ENCODE measurements at regions not wholly inside any gene's neighbourhood (a gene's known extent, or its start where the extent isn't known, plus 50 kb on each side); places are given as distances from the start of the nearest gene placed in this dataset.
"Not testable (repeated sequence)": the region's sequence is repeated elsewhere in the genome, so short reads cannot be mapped to it uniquely, and the experiment has no call there.

- H3K27me3 ChIP-seq (ENCODE audit: control insufficient read depth, insufficient read depth, low read length), result no peaks in the 10 kb centered on the region
- no peaks in the 10 kb centered on the region for H3K9me3 ChIP-seq (ENCODE audit: control insufficient read depth, low read depth, low read length)
- H3K4me1 ChIP-seq (ENCODE audit: control insufficient read depth, insufficient read depth, low read length), result no peaks in the 10 kb centered on the region
- no peak for DNase-seq
- H3K36me3 ChIP-seq (ENCODE audit: control insufficient read depth, insufficient read depth, low read length), result no peaks in the 10 kb centered on the region
- no peak overlapping the region for H3K27ac ChIP-seq (ENCODE audit: low read length)
- H3K4me3 ChIP-seq (ENCODE audit: low read length), result no peak overlapping the region
These were observed 519.5 kb upstream of the LMCD1 start for GRCh38 chr3:7982126-7982525.

- DNase-seq, result no peak
These were observed 502.2 kb upstream of the LMCD1 start for GRCh38 chr3:7999384-7999783.

GRCh38 chr3:8001307-8001706 is 500.3 kb upstream of the LMCD1 start:
- no CpG with 5 or more reads among the region's 1 CpG for WGBS (ENCODE audit: insufficient coverage, low lambda C conversion rate)
- Histone ChIP-seq H3K27me3 (ENCODE audit: control insufficient read depth, insufficient read depth, low read length) (no peaks in the 10 kb centered on the region), H3K27ac (ENCODE audit: low read length) (no peak overlapping the region), H3K36me3 (ENCODE audit: control insufficient read depth, insufficient read depth, low read length) (no peaks in the 10 kb centered on the region), H3K4me3 (ENCODE audit: low read length) (no peak overlapping the region), H3K9me3 (ENCODE audit: control insufficient read depth, low read depth, low read length) (no peaks in the 10 kb centered on the region), H3K4me1 (ENCODE audit: control insufficient read depth, insufficient read depth, low read length) (no peaks in the 10 kb centered on the region)
- DNase-seq, result no peak

More at GRCh38 chr3:7999384-7999783, 502.2 kb upstream of the LMCD1 start:
- Histone ChIP-seq H3K4me1 (ENCODE audit: control insufficient read depth, insufficient read depth, low read length) (no peaks in the 10 kb centered on the region), H3K9me3 (ENCODE audit: control insufficient read depth, low read depth, low read length) (no peaks in the 10 kb centered on the region), H3K36me3 (ENCODE audit: control insufficient read depth, insufficient read depth, low read length) (no peaks in the 10 kb centered on the region), H3K27me3 (ENCODE audit: control insufficient read depth, insufficient read depth, low read length) (no peaks in the 10 kb centered on the region), H3K27ac (ENCODE audit: low read length) (no peak overlapping the region), H3K4me3 (ENCODE audit: low read length) (no peak overlapping the region)
- no CpG with 5 or more reads among the region's 4 CpGs for WGBS (ENCODE audit: insufficient coverage, low lambda C conversion rate)

GRCh38 chr3:8001712-8002111 is 499.9 kb upstream of the LMCD1 start:
- H3K4me3 ChIP-seq (ENCODE audit: low read length), result no peak overlapping the region
- H3K36me3 ChIP-seq (ENCODE audit: control insufficient read depth, insufficient read depth, low read length), result no peaks in the 10 kb centered on the region
- H3K27me3 ChIP-seq (ENCODE audit: control insufficient read depth, insufficient read depth, low read length), result no peaks in the 10 kb centered on the region
- H3K9me3 ChIP-seq (ENCODE audit: control insufficient read depth, low read depth, low read length), result no peaks in the 10 kb centered on the region
- DNase-seq, result no peak
- H3K27ac ChIP-seq (ENCODE audit: low read length), result no peak overlapping the region
- H3K4me1 ChIP-seq (ENCODE audit: control insufficient read depth, insufficient read depth, low read length), result no peaks in the 10 kb centered on the region
- no CpG with 5 or more reads among the region's 6 CpGs for WGBS (ENCODE audit: insufficient coverage, low lambda C conversion rate)

GRCh38 chr3:8011902-8012301 is 489.7 kb upstream of the LMCD1 start:
- Histone ChIP-seq H3K9me3 (ENCODE audit: control insufficient read depth, low read depth, low read length) (no peaks in the 10 kb centered on the region), H3K27ac (ENCODE audit: low read length) (no peak overlapping the region), H3K36me3 (ENCODE audit: control insufficient read depth, insufficient read depth, low read length) (no peaks in the 10 kb centered on the region), H3K4me3 (ENCODE audit: low read length) (no peak overlapping the region), H3K27me3 (ENCODE audit: control insufficient read depth, insufficient read depth, low read length) (no peaks in the 10 kb centered on the region), H3K4me1 (ENCODE audit: control insufficient read depth, insufficient read depth, low read length) (peaks cover 2% of the 10 kb centered on the region)
- DNase-seq, result no peak
- WGBS (ENCODE audit: insufficient coverage, low lambda C conversion rate), result no CpG with 5 or more reads among the region's 3 CpGs

GRCh38 chr3:8020047-8020841 is 481.4 kb upstream of the LMCD1 start:
- no peaks in the 10 kb centered on the region for H3K27me3 ChIP-seq (ENCODE audit: control insufficient read depth, insufficient read depth, low read length)
- H3K36me3 ChIP-seq (ENCODE audit: control insufficient read depth, insufficient read depth, low read length), result no peaks in the 10 kb centered on the region
- H3K4me1 ChIP-seq (ENCODE audit: control insufficient read depth, insufficient read depth, low read length), result no peaks in the 10 kb centered on the region
- DNase-seq, result no peak
- whole genome bisulfite sequencing (ENCODE audit: insufficient coverage, low lambda C conversion rate), result 60% methylated on average over 1 of the region's 7 CpGs
- H3K9me3 ChIP-seq (ENCODE audit: control insufficient read depth, low read depth, low read length), result peaks cover 6% of the 10 kb centered on the region
- no peak overlapping the region for H3K27ac ChIP-seq (ENCODE audit: low read length)
- no peak overlapping the region for H3K4me3 ChIP-seq (ENCODE audit: low read length)

GRCh38 chr3:8027954-8028353 is 473.7 kb upstream of the LMCD1 start:
- Histone ChIP-seq H3K9me3 (ENCODE audit: control insufficient read depth, low read depth, low read length) (no peaks in the 10 kb centered on the region), H3K4me1 (ENCODE audit: control insufficient read depth, insufficient read depth, low read length) (no peaks in the 10 kb centered on the region), H3K36me3 (ENCODE audit: control insufficient read depth, insufficient read depth, low read length) (no peaks in the 10 kb centered on the region), H3K4me3 (ENCODE audit: low read length) (no peak overlapping the region), H3K27ac (ENCODE audit: low read length) (no peak overlapping the region), H3K27me3 (ENCODE audit: control insufficient read depth, insufficient read depth, low read length) (no peaks in the 10 kb centered on the region)
- no peak for DNase-seq
- 89% methylated on average over 1 of the region's 1 CpG for WGBS (ENCODE audit: insufficient coverage, low lambda C conversion rate)

GRCh38 chr3:8050283-8050682 is 451.3 kb upstream of the LMCD1 start:
- WGBS (ENCODE audit: insufficient coverage, low lambda C conversion rate), result no CpG with 5 or more reads among the region's 2 CpGs
- Histone ChIP-seq H3K4me3 (ENCODE audit: low read length) (no peak overlapping the region), H3K36me3 (ENCODE audit: control insufficient read depth, insufficient read depth, low read length) (no peaks in the 10 kb centered on the region), H3K27me3 (ENCODE audit: control insufficient read depth, insufficient read depth, low read length) (no peaks in the 10 kb centered on the region), H3K27ac (ENCODE audit: low read length) (no peak overlapping the region), H3K9me3 (ENCODE audit: control insufficient read depth, low read depth, low read length) (no peaks in the 10 kb centered on the region), H3K4me1 (ENCODE audit: control insufficient read depth, insufficient read depth, low read length) (no peaks in the 10 kb centered on the region)
- DNase-seq, result no peak

- Histone ChIP-seq H3K27me3 (ENCODE audit: control insufficient read depth, insufficient read depth, low read length) (no peaks in the 10 kb centered on the region), H3K27ac (ENCODE audit: low read length) (no peak overlapping the region), H3K9me3 (ENCODE audit: control insufficient read depth, low read depth, low read length) (no peaks in the 10 kb centered on the region), H3K4me3 (ENCODE audit: low read length) (no peak overlapping the region), H3K4me1 (ENCODE audit: control insufficient read depth, insufficient read depth, low read length) (no peaks in the 10 kb centered on the region), H3K36me3 (ENCODE audit: control insufficient read depth, insufficient read depth, low read length) (no peaks in the 10 kb centered on the region)
- no CpG with 5 or more reads among the region's 7 CpGs for WGBS (ENCODE audit: insufficient coverage, low lambda C conversion rate)
- DNase-seq, result peak; percentile 4 to 14
These were observed 449.0 kb upstream of the LMCD1 start for GRCh38 chr3:8052659-8053058.

- H3K27me3 ChIP-seq (ENCODE audit: control insufficient read depth, insufficient read depth, low read length); H3K9me3 ChIP-seq (ENCODE audit: control insufficient read depth, low read depth, low read length); H3K4me3 ChIP-seq (ENCODE audit: low read length); H3K4me1 ChIP-seq (ENCODE audit: control insufficient read depth, insufficient read depth, low read length); H3K36me3 ChIP-seq (ENCODE audit: control insufficient read depth, insufficient read depth, low read length); H3K27ac ChIP-seq (ENCODE audit: low read length); DNase-seq: not testable (repeated sequence)
- no CpG with 5 or more reads among the region's 9 CpGs for WGBS (ENCODE audit: insufficient coverage, low lambda C conversion rate)
These were observed 433.5 kb upstream of the LMCD1 start for GRCh38 chr3:8068135-8068534.

GRCh38 chr3:8069471-8069870 is 432.2 kb upstream of the LMCD1 start:
- DNase-seq, result no peak
- WGBS (ENCODE audit: insufficient coverage, low lambda C conversion rate), result no CpG with 5 or more reads among the region's 1 CpG
- Histone ChIP-seq H3K4me1 (ENCODE audit: control insufficient read depth, insufficient read depth, low read length) (no peaks in the 10 kb centered on the region), H3K27ac (ENCODE audit: low read length) (no peak overlapping the region), H3K4me3 (ENCODE audit: low read length) (no peak overlapping the region), H3K27me3 (ENCODE audit: control insufficient read depth, insufficient read depth, low read length) (no peaks in the 10 kb centered on the region), H3K36me3 (ENCODE audit: control insufficient read depth, insufficient read depth, low read length) (no peaks in the 10 kb centered on the region), H3K9me3 (ENCODE audit: control insufficient read depth, low read depth, low read length) (no peaks in the 10 kb centered on the region)

Measured in large intestine (tissue), 3 donors.